H9 (cell line): ENCODE measurements at regions not wholly inside any gene's neighbourhood (a gene's known extent, or its start where the extent isn't known, plus 50 kb on each side); places are given as distances from the start of the nearest gene placed in this dataset.

Experiments used
- DNase-seq: peaks from one replicate; pipeline ENCODE4 v3.0.0-alpha.2; 2017
- H2AFZ ChIP-seq: one replicate; pipeline ENCODE4 v1.6.1; 2013; ENCODE audit warnings: mild to moderate bottlenecking, low read length, control low read depth, moderate library complexity
- H2AK5ac ChIP-seq: 2 replicates; pipeline ENCODE4 v1.6.1; 2013; ENCODE audit warnings: low read length, control low read depth, mixed read lengths; ENCODE audit not compliant: insufficient read length
- H2BK120ac ChIP-seq: one replicate; pipeline ENCODE4 v1.6.1; 2013; ENCODE audit warnings: low read depth, mild to moderate bottlenecking, low read length, control low read depth, inconsistent platforms; ENCODE audit not compliant: poor library complexity, severe bottlenecking
- H2BK12ac ChIP-seq: 2 replicates; pipeline ENCODE4 v1.6.1; 2013; ENCODE audit warnings: low read length, control low read depth, mixed read lengths, low read depth; ENCODE audit not compliant: insufficient read length
- H2BK15ac ChIP-seq: 2 replicates; pipeline ENCODE4 v1.6.1; 2013; ENCODE audit warnings: low read depth, low read length, control low read depth
- H2BK20ac ChIP-seq: one replicate; pipeline ENCODE4 v1.6.1; 2013; ENCODE audit warnings: low read depth, mild to moderate bottlenecking, low read length, control low read depth, inconsistent platforms; ENCODE audit not compliant: poor library complexity, severe bottlenecking
- H2BK5ac ChIP-seq: 2 replicates; pipeline ENCODE4 v1.6.1; 2013; ENCODE audit warnings: low read length, control low read depth, mixed read lengths; ENCODE audit not compliant: insufficient read length
- H3K14ac ChIP-seq: 2 replicates; pipeline ENCODE4 v1.6.1; 2013; ENCODE audit warnings: low read length, control low read depth; ENCODE audit not compliant: insufficient read depth
- H3K18ac ChIP-seq: 2 replicates; pipeline ENCODE4 v1.6.1; 2013; ENCODE audit warnings: low read depth, mild to moderate bottlenecking, mixed read lengths, low read length, control low read depth; ENCODE audit not compliant: insufficient read length
- H3K23ac ChIP-seq: 2 replicates; pipeline ENCODE4 v1.6.1; 2013; ENCODE audit warnings: low read length, control low read depth, mixed read lengths, low read depth; ENCODE audit not compliant: insufficient read length
- H3K23me2 ChIP-seq: 2 replicates; pipeline ENCODE4 v1.6.1; 2013; ENCODE audit warnings: low read depth, mild to moderate bottlenecking, mixed read lengths, low read length, control low read depth; ENCODE audit not compliant: insufficient read length, poor library complexity, severe bottlenecking
- H3K27ac ChIP-seq: 2 replicates; pipeline ENCODE4 v1.5.1; 2013; ENCODE audit warnings: low read length, control low read depth, mixed read lengths, low read depth; ENCODE audit not compliant: insufficient read length
- H3K27me3 ChIP-seq: 2 replicates; pipeline ENCODE4 v1.6.1; 2013; ENCODE audit warnings: low read length, control low read depth, inconsistent platforms; ENCODE audit not compliant: insufficient read depth
- H3K4ac ChIP-seq: 2 replicates; pipeline ENCODE4 v1.6.1; 2013; ENCODE audit warnings: low read depth, mild to moderate bottlenecking, control low read depth, inconsistent platforms, low read length, moderate library complexity
- H3K4me1 ChIP-seq: 2 replicates; pipeline ENCODE4 v1.6.1; 2013; ENCODE audit warnings: low read length, control low read depth, inconsistent platforms; ENCODE audit not compliant: insufficient read depth
- H3K4me2 ChIP-seq: 2 replicates; pipeline ENCODE4 v1.6.1; 2013; ENCODE audit warnings: low read length, control low read depth, mixed read lengths; ENCODE audit not compliant: insufficient read length, insufficient read depth
- H3K56ac ChIP-seq: 2 replicates; pipeline ENCODE4 v1.6.1; 2013; ENCODE audit warnings: low read depth, mild to moderate bottlenecking, mixed read lengths, low read length, control low read depth; ENCODE audit not compliant: insufficient read length
- H3K79me1 ChIP-seq: 2 replicates; pipeline ENCODE4 v1.6.1; 2013; ENCODE audit warnings: low read depth, mild to moderate bottlenecking, moderate library complexity, low read length, control low read depth, inconsistent platforms; ENCODE audit not compliant: insufficient read depth, poor library complexity, severe bottlenecking
- H3K79me2 ChIP-seq: 2 replicates; pipeline ENCODE4 v1.6.1; 2013; ENCODE audit warnings: low read length, control low read depth, inconsistent platforms; ENCODE audit not compliant: insufficient read depth
- H3K9ac ChIP-seq: 2 replicates; pipeline ENCODE4 v1.6.1; 2013; ENCODE audit warnings: low read length, control low read depth, mixed read lengths; ENCODE audit not compliant: insufficient read length; ENCODE audit errors: extremely low read depth
- H3K9me3 ChIP-seq: one replicate; pipeline ENCODE4 v1.6.1; 2013; ENCODE audit warnings: low read depth, low read length, inconsistent platforms; ENCODE audit not compliant: control insufficient read depth
- H3T11ph ChIP-seq: one replicate; pipeline ENCODE4 v1.6.1; 2013; ENCODE audit warnings: mild to moderate bottlenecking, low read length, control low read depth, inconsistent platforms
- H4K20me1 ChIP-seq: one replicate; pipeline ENCODE4 v1.6.1; 2013; ENCODE audit not compliant: control insufficient read depth, insufficient read length, insufficient read depth
- H4K5ac ChIP-seq: 2 replicates; pipeline ENCODE4 v1.6.1; 2013; ENCODE audit warnings: low read depth, mild to moderate bottlenecking, mixed read lengths, low read length, control low read depth; ENCODE audit not compliant: insufficient read length
- H4K8ac ChIP-seq: replicated peaks from 2 replicates; pipeline ENCODE4 v1.6.1; 2013; ENCODE audit warnings: low read length, control low read depth, mixed read lengths, low read depth; ENCODE audit not compliant: insufficient read length
- H4K91ac ChIP-seq: 2 replicates; pipeline ENCODE4 v1.6.1; 2013; ENCODE audit warnings: low read depth, mild to moderate bottlenecking, moderate library complexity, mixed read lengths, low read length, control low read depth; ENCODE audit not compliant: insufficient read length
- H3K27ac Mint-ChIP-seq, 3 experiments: 2 replicates in 2 of 3; 3 replicates in 1 of 3; pipeline ENCODE4 v1.8.0; 2020 to 2021; ENCODE audit warnings: mixed read lengths in 3 of 3, mild to moderate bottlenecking in 1 of 3, moderate library complexity in 1 of 3
- H3K27me3 Mint-ChIP-seq: 2 replicates; pipeline ENCODE4 v1.8.0; 2021; ENCODE audit warnings: low read depth, mild to moderate bottlenecking, moderate library complexity, mixed read lengths
- H3K36me3 Mint-ChIP-seq, 3 experiments: 2 replicates in 2 of 3; 3 replicates in 1 of 3; pipeline ENCODE4 v1.8.0; 2020 to 2021; ENCODE audit warnings: low read depth in 3 of 3, mixed read lengths in 3 of 3; ENCODE audit not compliant: insufficient read depth in 1 of 3
- H3K4me1 Mint-ChIP-seq, 2 experiments: 2 replicates each; pipeline ENCODE4 v1.8.0; 2020; ENCODE audit warnings: mixed read lengths in 2 of 2
- H3K4me3 Mint-ChIP-seq, 2 experiments: 2 replicates in 1 of 2; 3 replicates in 1 of 2; pipeline ENCODE4 v1.8.0; 2020 to 2021; ENCODE audit warnings: mild to moderate bottlenecking in 2 of 2, mixed read lengths in 2 of 2, moderate library complexity in 1 of 2
- H3K9me3 Mint-ChIP-seq, 2 experiments: 2 replicates in 1 of 2; 3 replicates in 1 of 2; pipeline ENCODE4 v1.8.0; 2020; ENCODE audit warnings: mild to moderate bottlenecking in 2 of 2, mixed read lengths in 2 of 2, moderate library complexity in 1 of 2
- WGBS: extraction: QIAGEN DNeasy Blood & Tissue Kit; methylation state at CpG from one replicate; pipeline ENCODE4 v1.1.7; 2013; ENCODE audit warnings: missing lambda C conversion rate, low lambda C conversion rate, mixed read lengths; ENCODE audit not compliant: insufficient read length; ENCODE audit errors: extremely low coverage; 5-methylcytosine and 5-hydroxymethylcytosine counted together
- TF ChIP-seq, protein P1 (sequence below): fragments of 200-600 bp; sonication (generic); conservative IDR thresholded peaks from 3 replicates; pipeline ENCODE4 v1.8.0; 2021; ENCODE audit warnings: antibody characterized with exemption, mild to moderate bottlenecking

DNA sequence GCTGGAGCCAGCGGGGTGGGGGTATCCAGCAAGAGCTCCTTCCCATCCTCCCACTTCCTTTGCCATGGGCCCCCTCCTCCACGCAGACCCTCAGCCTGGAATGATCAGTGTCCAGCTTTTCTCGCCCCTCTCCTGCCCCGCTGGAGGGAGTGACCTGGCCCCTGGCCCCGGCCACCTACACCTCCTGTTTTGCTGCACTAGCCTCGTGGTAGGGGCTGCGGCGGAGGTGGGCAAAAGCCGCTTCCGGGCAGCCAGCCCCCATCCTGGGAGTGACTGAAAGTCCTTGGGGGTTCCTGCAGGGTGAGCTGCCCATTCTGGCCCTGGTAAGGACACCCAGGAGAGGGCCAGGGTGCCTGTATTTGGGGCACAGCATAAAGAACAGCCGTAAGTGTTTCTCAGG is 295.7 kb downstream of the SEC14L1 start:
- Histone ChIP-seq H3K56ac (no peak overlapping the region), H4K8ac (no peak overlapping the region), H2BK20ac (no peak overlapping the region), H2AFZ (no peak overlapping the region), H3K27ac (no peak overlapping the region), H4K91ac (no peak overlapping the region), H3K14ac (no peak overlapping the region), H3K27me3 (no peaks in the 10 kb centered on the region), H2AK5ac (no peak overlapping the region), H3K23me2 (no peaks in the 10 kb centered on the region), H3K79me2 (peaks cover 3% of the 10 kb centered on the region; the same call in 1 of the 2 replicates), H4K5ac (no peak overlapping the region), H3K4ac (no peak overlapping the region), H2BK5ac (no peak overlapping the region), H2BK12ac (no peak overlapping the region), H3K9me3 (no peaks in the 10 kb centered on the region), H3K23ac (no peak overlapping the region), H3K4me2 (peak overlapping the region; percentile 17), H3K9ac (no peak overlapping the region), H2BK15ac (no peak overlapping the region), H4K20me1 (peaks cover 4% of the 10 kb centered on the region), H3K4me1 (peaks cover 14% of the 10 kb centered on the region; the same call in 1 of the 2 replicates), H3K18ac (no peak overlapping the region), H2BK120ac (no peak overlapping the region), H3K79me1 (peaks cover 2% of the 10 kb centered on the region), H3T11ph (no peak overlapping the region)
- Mint-ChIP-seq H3K4me1 (peaks cover 47 to 75% of the 10 kb centered on the region in 2 experiments), H3K4me3 (peak overlapping the region in 1 of 2 experiments; percentile 74; a peak in 1 of 5 replicates), H3K36me3 (no peaks in the 10 kb centered on the region), H3K9me3 (no peaks in the 10 kb centered on the region), H3K27me3 (no peaks in the 10 kb centered on the region), H3K27ac (peak overlapping the region in 1 of 3 experiments; percentile 34; a peak in 2 of 7 replicates)
- DNase-seq = no peak
- TF ChIP-seq, protein P1, sequence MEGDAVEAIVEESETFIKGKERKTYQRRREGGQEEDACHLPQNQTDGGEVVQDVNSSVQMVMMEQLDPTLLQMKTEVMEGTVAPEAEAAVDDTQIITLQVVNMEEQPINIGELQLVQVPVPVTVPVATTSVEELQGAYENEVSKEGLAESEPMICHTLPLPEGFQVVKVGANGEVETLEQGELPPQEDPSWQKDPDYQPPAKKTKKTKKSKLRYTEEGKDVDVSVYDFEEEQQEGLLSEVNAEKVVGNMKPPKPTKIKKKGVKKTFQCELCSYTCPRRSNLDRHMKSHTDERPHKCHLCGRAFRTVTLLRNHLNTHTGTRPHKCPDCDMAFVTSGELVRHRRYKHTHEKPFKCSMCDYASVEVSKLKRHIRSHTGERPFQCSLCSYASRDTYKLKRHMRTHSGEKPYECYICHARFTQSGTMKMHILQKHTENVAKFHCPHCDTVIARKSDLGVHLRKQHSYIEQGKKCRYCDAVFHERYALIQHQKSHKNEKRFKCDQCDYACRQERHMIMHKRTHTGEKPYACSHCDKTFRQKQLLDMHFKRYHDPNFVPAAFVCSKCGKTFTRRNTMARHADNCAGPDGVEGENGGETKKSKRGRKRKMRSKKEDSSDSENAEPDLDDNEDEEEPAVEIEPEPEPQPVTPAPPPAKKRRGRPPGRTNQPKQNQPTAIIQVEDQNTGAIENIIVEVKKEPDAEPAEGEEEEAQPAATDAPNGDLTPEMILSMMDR = no peak
- no CpG with 5 or more reads among the region's 11 CpGs for WGBS
